HG03565 (cell line): ENCODE measurements at regions not wholly inside any gene's neighbourhood (a gene's known extent, or its start where the extent isn't known, plus 50 kb on each side); places are given as distances from the start of the nearest gene placed in this dataset.

Experiments used
- ATAC-seq: cut with Tn5 transposase; IDR thresholded peaks from one replicate; pipeline ENCODE4 v1.9.1; 2021; ENCODE audit warnings: mild to moderate bottlenecking, moderate library complexity; ENCODE audit not compliant: unreplicated experiment

- ATAC-seq = no peak
These were observed 243.0 kb downstream of the ICE1 start for GRCh38 chr5:5665225-5666075.

GRCh38 chr5:5658889-5659465 is 236.5 kb downstream of the ICE1 start:
- no peak for ATAC-seq

- ATAC-seq = peak; percentile 65
These were observed 235.7 kb downstream of the ICE1 start for GRCh38 chr5:5658226-5658625.

GRCh38 chr5:5652181-5652580 is 229.7 kb downstream of the ICE1 start:
- no peak for ATAC-seq

- no peak for ATAC-seq
These were observed 228.5 kb downstream of the ICE1 start for GRCh38 chr5:5650949-5651348.

GRCh38 chr5:5650242-5650641 is 227.8 kb downstream of the ICE1 start:
- no peak for ATAC-seq

- no peak for ATAC-seq
These were observed 227.2 kb downstream of the ICE1 start for GRCh38 chr5:5649641-5650040.

- no peak for ATAC-seq
These were observed 226.2 kb downstream of the ICE1 start for GRCh38 chr5:5648694-5649093.

- ATAC-seq = no peak
These were observed 223.4 kb downstream of the ICE1 start for GRCh38 chr5:5645891-5646290.

- ATAC-seq = no peak
These were observed 222.7 kb downstream of the ICE1 start for GRCh38 chr5:5645198-5645597.

- ATAC-seq = no peak
These were observed 221.8 kb downstream of the ICE1 start for GRCh38 chr5:5644249-5644648.

GRCh38 chr5:5643481-5643880 is 221.0 kb downstream of the ICE1 start:
- no peak for ATAC-seq

- ATAC-seq = no peak
These were observed 215.7 kb downstream of the ICE1 start for GRCh38 chr5:5638211-5638610.

GRCh38 chr5:5637173-5637572 is 214.7 kb downstream of the ICE1 start:
- no peak for ATAC-seq

- ATAC-seq = no peak
These were observed 212.3 kb downstream of the ICE1 start for GRCh38 chr5:5634817-5635216.

- no peak for ATAC-seq
These were observed 211.1 kb downstream of the ICE1 start for GRCh38 chr5:5633579-5633978.

GRCh38 chr5:5632678-5633077 is 210.2 kb downstream of the ICE1 start:
- no peak for ATAC-seq

- ATAC-seq = no peak
These were observed 207.1 kb downstream of the ICE1 start for GRCh38 chr5:5629607-5629978.

GRCh38 chr5:5628866-5629606 is 206.6 kb downstream of the ICE1 start:
- no peak for ATAC-seq

GRCh38 chr5:5626412-5626811 is 203.9 kb downstream of the ICE1 start:
- ATAC-seq = no peak

- no peak for ATAC-seq
These were observed 203.0 kb downstream of the ICE1 start for GRCh38 chr5:5625491-5625890.

- ATAC-seq = no peak
These were observed 200.9 kb downstream of the ICE1 start for GRCh38 chr5:5623397-5623796.
